ENCODE measurements at regions not wholly inside any gene's neighbourhood (a gene's known extent, or its start where the extent isn't known, plus 50 kb on each side); places are given as distances from the start of the nearest gene placed in this dataset.

- TF ChIP-seq, protein P1, sequence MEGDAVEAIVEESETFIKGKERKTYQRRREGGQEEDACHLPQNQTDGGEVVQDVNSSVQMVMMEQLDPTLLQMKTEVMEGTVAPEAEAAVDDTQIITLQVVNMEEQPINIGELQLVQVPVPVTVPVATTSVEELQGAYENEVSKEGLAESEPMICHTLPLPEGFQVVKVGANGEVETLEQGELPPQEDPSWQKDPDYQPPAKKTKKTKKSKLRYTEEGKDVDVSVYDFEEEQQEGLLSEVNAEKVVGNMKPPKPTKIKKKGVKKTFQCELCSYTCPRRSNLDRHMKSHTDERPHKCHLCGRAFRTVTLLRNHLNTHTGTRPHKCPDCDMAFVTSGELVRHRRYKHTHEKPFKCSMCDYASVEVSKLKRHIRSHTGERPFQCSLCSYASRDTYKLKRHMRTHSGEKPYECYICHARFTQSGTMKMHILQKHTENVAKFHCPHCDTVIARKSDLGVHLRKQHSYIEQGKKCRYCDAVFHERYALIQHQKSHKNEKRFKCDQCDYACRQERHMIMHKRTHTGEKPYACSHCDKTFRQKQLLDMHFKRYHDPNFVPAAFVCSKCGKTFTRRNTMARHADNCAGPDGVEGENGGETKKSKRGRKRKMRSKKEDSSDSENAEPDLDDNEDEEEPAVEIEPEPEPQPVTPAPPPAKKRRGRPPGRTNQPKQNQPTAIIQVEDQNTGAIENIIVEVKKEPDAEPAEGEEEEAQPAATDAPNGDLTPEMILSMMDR (IDR thresholded peaks at IDR 0.05), result no peak
- TF ChIP-seq EZH2 (IDR thresholded peaks at IDR 0.05), result no peak
Measured at GRCh38 chrX:36847496-36847895, 160.7 kb upstream of the FAM47C start.

All from neural progenitor cell (in vitro differentiated cells).